Type B pancreatic cell (in vitro differentiated cells): ENCODE measurements at regions not wholly inside any gene's neighbourhood (a gene's known extent, or its start where the extent isn't known, plus 50 kb on each side); places are given as distances from the start of the nearest gene placed in this dataset.

Source experiments
- DNase-seq: peaks from one replicate; pipeline ENCODE4 v3.0.0; 2021; ENCODE audit warnings: mixed read lengths; ENCODE audit not compliant: unreplicated experiment; ENCODE audit errors: extremely low spot score
- H3K27ac Mint-ChIP-seq: 2 replicates; pipeline ENCODE4 v1.8.0; 2021; ENCODE audit warnings: mild to moderate bottlenecking, mixed read lengths
- H3K27me3 Mint-ChIP-seq: 2 replicates; pipeline ENCODE4 v1.8.0; 2021; ENCODE audit warnings: mixed read lengths
- H3K36me3 Mint-ChIP-seq: 2 replicates; pipeline ENCODE4 v1.8.0; 2021; ENCODE audit warnings: mixed read lengths
- H3K4me1 Mint-ChIP-seq: one replicate; pipeline ENCODE4 v1.8.0; 2021; ENCODE audit warnings: mixed read lengths; ENCODE audit not compliant: unreplicated experiment
- H3K4me3 Mint-ChIP-seq: 2 replicates; pipeline ENCODE4 v1.8.0; 2021; ENCODE audit warnings: mild to moderate bottlenecking, mixed read lengths
- H3K9me3 Mint-ChIP-seq: 2 replicates; pipeline ENCODE4 v1.8.0; 2021; ENCODE audit warnings: mixed read lengths
- TF ChIP-seq, protein P1 (sequence below): fragments of 200-600 bp; sonication (generic); conservative IDR thresholded peaks from 2 replicates; pipeline ENCODE4 v1.5.0; 2021; ENCODE audit warnings: antibody characterized with exemption, mild to moderate bottlenecking

GRCh38 chr1:209156991-209157390 is 426.5 kb upstream of the CAMK1G start:
- no peak overlapping the region for H3K4me3 Mint-ChIP-seq
- H3K4me1 Mint-ChIP-seq, result peaks cover 18% of the 10 kb centered on the region
- peaks cover 15% of the 10 kb centered on the region for H3K27me3 Mint-ChIP-seq
- TF ChIP-seq, protein P1, sequence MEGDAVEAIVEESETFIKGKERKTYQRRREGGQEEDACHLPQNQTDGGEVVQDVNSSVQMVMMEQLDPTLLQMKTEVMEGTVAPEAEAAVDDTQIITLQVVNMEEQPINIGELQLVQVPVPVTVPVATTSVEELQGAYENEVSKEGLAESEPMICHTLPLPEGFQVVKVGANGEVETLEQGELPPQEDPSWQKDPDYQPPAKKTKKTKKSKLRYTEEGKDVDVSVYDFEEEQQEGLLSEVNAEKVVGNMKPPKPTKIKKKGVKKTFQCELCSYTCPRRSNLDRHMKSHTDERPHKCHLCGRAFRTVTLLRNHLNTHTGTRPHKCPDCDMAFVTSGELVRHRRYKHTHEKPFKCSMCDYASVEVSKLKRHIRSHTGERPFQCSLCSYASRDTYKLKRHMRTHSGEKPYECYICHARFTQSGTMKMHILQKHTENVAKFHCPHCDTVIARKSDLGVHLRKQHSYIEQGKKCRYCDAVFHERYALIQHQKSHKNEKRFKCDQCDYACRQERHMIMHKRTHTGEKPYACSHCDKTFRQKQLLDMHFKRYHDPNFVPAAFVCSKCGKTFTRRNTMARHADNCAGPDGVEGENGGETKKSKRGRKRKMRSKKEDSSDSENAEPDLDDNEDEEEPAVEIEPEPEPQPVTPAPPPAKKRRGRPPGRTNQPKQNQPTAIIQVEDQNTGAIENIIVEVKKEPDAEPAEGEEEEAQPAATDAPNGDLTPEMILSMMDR, result no peak
- no peak for DNase-seq
- H3K9me3 Mint-ChIP-seq, result no peaks in the 10 kb centered on the region
- H3K36me3 Mint-ChIP-seq, result no peaks in the 10 kb centered on the region
- no peak overlapping the region for H3K27ac Mint-ChIP-seq

DNA sequence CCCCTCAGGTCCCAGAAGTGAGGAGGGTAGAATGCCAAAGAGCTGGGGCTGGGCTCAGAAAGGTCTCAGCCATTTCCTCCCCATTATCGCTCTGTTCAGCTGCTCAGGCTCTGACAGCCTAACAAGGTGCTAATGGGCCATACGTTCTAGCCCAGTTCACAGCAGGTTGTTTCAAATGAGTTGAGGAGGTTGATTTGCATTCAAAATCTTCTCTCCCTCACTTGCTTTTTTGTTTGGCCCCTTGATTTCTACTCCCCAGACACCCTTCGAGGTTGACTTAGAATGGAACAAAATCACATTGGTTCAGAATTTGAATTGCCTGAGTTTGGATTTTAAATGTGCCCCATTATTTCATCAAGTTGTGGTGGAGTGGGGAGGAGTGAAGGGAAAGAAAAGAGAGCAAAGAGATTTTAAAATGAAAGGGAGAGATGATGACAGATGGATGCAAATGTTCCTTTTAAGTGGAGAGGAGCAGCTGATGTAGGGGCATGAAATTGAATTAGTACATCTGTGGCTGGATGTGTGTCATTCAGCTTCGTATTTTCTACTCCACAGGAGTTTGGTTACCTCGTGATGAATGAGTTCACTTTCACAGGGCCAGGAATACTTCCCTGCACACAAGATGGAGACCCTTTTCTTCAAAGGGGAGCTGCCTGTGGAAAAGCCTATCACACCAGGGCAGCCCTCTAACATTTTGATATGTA is 425.8 kb upstream of the CAMK1G start:
- no peak for DNase-seq
- H3K4me3 Mint-ChIP-seq, result no peak overlapping the region
- H3K4me1 Mint-ChIP-seq, result peaks cover 18% of the 10 kb centered on the region

DNA sequence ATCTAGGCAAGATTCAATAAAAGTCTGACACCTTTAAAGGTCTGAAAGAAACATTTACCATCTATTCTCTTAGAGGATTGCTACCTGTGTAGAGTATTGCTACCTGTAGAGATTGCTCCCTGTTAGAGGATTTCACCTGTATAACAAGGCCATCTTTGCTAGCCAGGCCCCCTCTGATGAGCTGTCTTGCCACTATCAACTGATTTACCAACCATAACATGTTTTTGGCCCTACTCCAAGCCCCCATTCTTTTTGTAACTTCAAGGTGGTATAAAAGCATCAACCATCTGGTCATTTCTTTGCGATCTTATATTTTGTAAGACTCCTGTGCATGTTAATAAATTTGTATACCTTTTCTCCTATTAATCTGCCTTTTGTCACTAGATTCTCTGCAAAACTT is 424.7 kb upstream of the CAMK1G start:
- H3K4me3 Mint-ChIP-seq, result no peak overlapping the region
- H3K27me3 Mint-ChIP-seq, result peaks cover 8% of the 10 kb centered on the region
- no peak for DNase-seq
- peaks cover 18% of the 10 kb centered on the region for H3K4me1 Mint-ChIP-seq
- no peaks in the 10 kb centered on the region for H3K9me3 Mint-ChIP-seq
- H3K27ac Mint-ChIP-seq, result no peak overlapping the region
- TF ChIP-seq, protein P1, result no peak
- no peaks in the 10 kb centered on the region for H3K36me3 Mint-ChIP-seq

More for the DNA sequence above, 425.8 kb upstream of the CAMK1G start:
- no peak overlapping the region for H3K27ac Mint-ChIP-seq
- peaks cover 15% of the 10 kb centered on the region for H3K27me3 Mint-ChIP-seq
- H3K36me3 Mint-ChIP-seq, result no peaks in the 10 kb centered on the region
- TF ChIP-seq, protein P1, result no peak
- no peaks in the 10 kb centered on the region for H3K9me3 Mint-ChIP-seq

DNA sequence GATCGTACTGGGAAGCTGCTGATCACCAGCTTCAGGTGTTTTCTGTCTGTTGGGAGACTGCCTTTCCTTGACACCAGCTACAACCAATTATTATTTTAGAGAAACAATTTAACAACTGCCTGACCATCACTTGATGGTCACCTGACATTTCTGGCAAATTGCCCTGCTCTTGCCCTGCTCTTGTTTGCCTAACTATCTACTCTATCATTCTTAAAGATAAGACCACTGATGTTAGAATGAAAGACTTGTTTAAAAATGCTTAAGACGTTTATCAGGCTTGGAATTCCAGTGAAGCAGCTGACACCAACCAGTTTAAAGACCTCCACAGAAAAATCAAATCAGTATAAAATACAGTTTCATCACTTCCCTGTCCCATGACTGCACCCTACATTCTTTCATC is 423.3 kb upstream of the CAMK1G start:
- peaks cover 4% of the 10 kb centered on the region for H3K27me3 Mint-ChIP-seq
- peaks cover 18% of the 10 kb centered on the region for H3K4me1 Mint-ChIP-seq
- TF ChIP-seq, protein P1, result no peak
- DNase-seq, result no peak
- no peak overlapping the region for H3K4me3 Mint-ChIP-seq
- H3K36me3 Mint-ChIP-seq, result no peaks in the 10 kb centered on the region
- no peaks in the 10 kb centered on the region for H3K9me3 Mint-ChIP-seq
- no peak overlapping the region for H3K27ac Mint-ChIP-seq

GRCh38 chr1:209162651-209163050 is 420.9 kb upstream of the CAMK1G start:
- H3K27ac Mint-ChIP-seq, result no peak overlapping the region
- DNase-seq, result no peak
- no peaks in the 10 kb centered on the region for H3K9me3 Mint-ChIP-seq
- TF ChIP-seq, protein P1, result no peak
- peaks cover 12% of the 10 kb centered on the region for H3K4me1 Mint-ChIP-seq
- H3K36me3 Mint-ChIP-seq, result no peaks in the 10 kb centered on the region
- peaks cover 3% of the 10 kb centered on the region for H3K27me3 Mint-ChIP-seq
- no peak overlapping the region for H3K4me3 Mint-ChIP-seq
